Hepatocyte (in vitro differentiated cells): ENCODE measurements at regions not wholly inside any gene's neighbourhood (a gene's known extent, or its start where the extent isn't known, plus 50 kb on each side); places are given as distances from the start of the nearest gene placed in this dataset.

Experiments used
- DNase-seq: peaks from one replicate; pipeline ENCODE4 v3.0.0-alpha.2; 2016; ENCODE audit warnings: low spot score
- H2AFZ ChIP-seq: fragments of 200-600 bp; sonication (generic); 2 replicates; pipeline ENCODE4 v1.6.0; 2016; ENCODE audit warnings: antibody characterized with exemption, mild to moderate bottlenecking
- H3K27ac ChIP-seq: fragments of 200-600 bp; sonication (generic); 2 replicates; pipeline ENCODE4 v1.5.1; 2016; ENCODE audit warnings: mild to moderate bottlenecking
- H3K27me3 ChIP-seq: fragments of 200-600 bp; sonication (generic); 2 replicates; pipeline ENCODE4 v1.6.1; 2016
- H3K36me3 ChIP-seq: fragments of 200-600 bp; sonication (generic); replicated peaks from 2 replicates; pipeline ENCODE4 v1.5.1; 2016; ENCODE audit warnings: low read depth; ENCODE audit not compliant: insufficient read depth
- H3K4me1 ChIP-seq: fragments of 200-600 bp; sonication (generic); 2 replicates; pipeline ENCODE4 v1.5.1; 2016; ENCODE audit warnings: mild to moderate bottlenecking, moderate library complexity; ENCODE audit not compliant: insufficient read depth
- H3K4me2 ChIP-seq: fragments of 200-600 bp; sonication (generic); 2 replicates; pipeline ENCODE4 v1.6.0; 2016
- H3K4me3 ChIP-seq: fragments of 200-600 bp; sonication (generic); 2 replicates; pipeline ENCODE4 v1.5.1; 2016; ENCODE audit warnings: mild to moderate bottlenecking
- H3K79me2 ChIP-seq: fragments of 200-600 bp; sonication (generic); 2 replicates; pipeline ENCODE4 v1.6.0; 2017; ENCODE audit warnings: mild to moderate bottlenecking
- H3K9me2 ChIP-seq: fragments of 200-600 bp; sonication (generic); replicated peaks from 2 replicates; pipeline ENCODE4 v1.6.0; 2017; ENCODE audit warnings: mild to moderate bottlenecking; ENCODE audit not compliant: insufficient read depth
- H3K9me3 ChIP-seq: fragments of 200-600 bp; sonication (generic); 2 replicates; pipeline ENCODE4 v1.5.1; 2016; ENCODE audit warnings: low read depth, mild to moderate bottlenecking
- H4K20me1 ChIP-seq: fragments of 200-600 bp; sonication (generic); 2 replicates; pipeline ENCODE4 v1.6.0; 2016; ENCODE audit warnings: mild to moderate bottlenecking; ENCODE audit not compliant: insufficient read depth, poor library complexity, severe bottlenecking
- EZH2 ChIP-seq: fragments of 200-600 bp; sonication (generic); IDR thresholded peaks from 2 replicates; pipeline ENCODE4 v1.6.1; 2016; ENCODE audit warnings: antibody characterized with exemption, mild to moderate bottlenecking, borderline replicate concordance
- EZH2phosphoT487 ChIP-seq: fragments of 200-600 bp; sonication (generic); IDR thresholded peaks from one replicate; pipeline ENCODE4 v1.6.1; 2018; ENCODE audit warnings: antibody characterized with exemption, mild to moderate bottlenecking, low read depth, moderate library complexity; ENCODE audit not compliant: unreplicated experiment, severe bottlenecking
- WGBS: methylation state at CpG from one replicate; pipeline ENCODE4 v1.1.6; 2016; ENCODE audit warnings: low lambda C conversion rate; ENCODE audit errors: missing lambda C conversion rate; 5-methylcytosine and 5-hydroxymethylcytosine counted together
- TF ChIP-seq, protein P1 (sequence below): fragments of 200-600 bp; sonication (generic); IDR thresholded peaks from 2 replicates; pipeline ENCODE4 v1.5.1; 2016; ENCODE audit warnings: antibody characterized with exemption, mild to moderate bottlenecking; ENCODE audit not compliant: poor library complexity

DNA sequence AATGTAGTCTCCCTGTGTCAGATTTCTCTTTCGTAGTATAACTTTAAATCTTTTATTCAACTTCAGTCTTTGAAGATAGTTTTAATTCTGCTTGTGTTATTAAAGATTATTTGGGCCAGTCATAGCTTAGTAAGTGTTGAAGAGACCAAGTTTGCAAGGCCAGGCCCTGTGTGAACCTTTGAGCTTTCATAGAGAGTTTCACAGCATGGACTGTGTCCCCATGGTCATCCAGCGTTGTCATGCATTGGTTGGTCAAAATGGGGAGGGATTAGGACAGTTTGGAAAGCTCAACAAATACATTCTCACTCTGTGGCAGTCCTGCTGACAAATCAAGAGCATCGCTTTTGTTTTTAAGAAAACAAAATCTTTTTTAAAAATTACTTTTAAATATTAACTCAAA lies 74.6 kb upstream of the FAM83B start:
- Histone ChIP-seq H3K27ac (no peak overlapping the region), H3K79me2 (no peaks in the 10 kb centered on the region), H3K4me3 (no peak overlapping the region), H3K36me3 (no peaks in the 10 kb centered on the region), H4K20me1 (no peaks in the 10 kb centered on the region), H3K9me2 (no peaks in the 10 kb centered on the region), H3K4me1 (no peaks in the 10 kb centered on the region), H3K4me2 (no peak overlapping the region), H2AFZ (no peak overlapping the region), H3K27me3 (no peaks in the 10 kb centered on the region), H3K9me3 (no peaks in the 10 kb centered on the region)
- no peak for DNase-seq
- WGBS, result 97% methylated on average over 3 of the region's 3 CpGs
- TF ChIP-seq EZH2phosphoT487 (no peak), EZH2 (no peak)
- TF ChIP-seq, protein P1, sequence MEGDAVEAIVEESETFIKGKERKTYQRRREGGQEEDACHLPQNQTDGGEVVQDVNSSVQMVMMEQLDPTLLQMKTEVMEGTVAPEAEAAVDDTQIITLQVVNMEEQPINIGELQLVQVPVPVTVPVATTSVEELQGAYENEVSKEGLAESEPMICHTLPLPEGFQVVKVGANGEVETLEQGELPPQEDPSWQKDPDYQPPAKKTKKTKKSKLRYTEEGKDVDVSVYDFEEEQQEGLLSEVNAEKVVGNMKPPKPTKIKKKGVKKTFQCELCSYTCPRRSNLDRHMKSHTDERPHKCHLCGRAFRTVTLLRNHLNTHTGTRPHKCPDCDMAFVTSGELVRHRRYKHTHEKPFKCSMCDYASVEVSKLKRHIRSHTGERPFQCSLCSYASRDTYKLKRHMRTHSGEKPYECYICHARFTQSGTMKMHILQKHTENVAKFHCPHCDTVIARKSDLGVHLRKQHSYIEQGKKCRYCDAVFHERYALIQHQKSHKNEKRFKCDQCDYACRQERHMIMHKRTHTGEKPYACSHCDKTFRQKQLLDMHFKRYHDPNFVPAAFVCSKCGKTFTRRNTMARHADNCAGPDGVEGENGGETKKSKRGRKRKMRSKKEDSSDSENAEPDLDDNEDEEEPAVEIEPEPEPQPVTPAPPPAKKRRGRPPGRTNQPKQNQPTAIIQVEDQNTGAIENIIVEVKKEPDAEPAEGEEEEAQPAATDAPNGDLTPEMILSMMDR, result no peak

DNA sequence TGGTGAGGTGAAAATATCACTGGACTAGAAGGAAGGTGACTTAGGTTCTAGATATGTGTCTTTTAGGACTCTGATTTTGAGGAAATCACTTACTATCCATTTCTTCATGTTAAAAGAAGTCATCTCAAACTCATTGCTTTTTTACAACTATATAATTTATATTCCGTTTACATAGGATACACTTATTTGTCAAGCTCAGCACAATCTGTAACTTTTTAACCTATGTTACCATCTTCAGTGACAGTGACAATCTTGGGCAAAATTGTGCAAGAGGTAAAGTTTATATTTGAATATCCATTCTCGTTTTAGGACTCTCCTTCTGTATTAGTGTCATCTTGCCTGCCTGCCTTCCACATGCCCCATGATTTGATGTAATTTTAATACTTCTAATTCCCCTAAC lies 74.0 kb upstream of the FAM83B start:
- no peak for DNase-seq
- Histone ChIP-seq H3K9me2 (no peaks in the 10 kb centered on the region), H2AFZ (no peak overlapping the region), H3K27me3 (no peaks in the 10 kb centered on the region), H3K9me3 (no peaks in the 10 kb centered on the region), H3K4me2 (no peak overlapping the region), H3K79me2 (no peaks in the 10 kb centered on the region), H3K4me1 (no peaks in the 10 kb centered on the region), H3K4me3 (no peak overlapping the region), H3K36me3 (no peaks in the 10 kb centered on the region), H3K27ac (no peak overlapping the region), H4K20me1 (no peaks in the 10 kb centered on the region)
- TF ChIP-seq, protein P1, result no peak
- TF ChIP-seq EZH2phosphoT487, result no peak
- no peak for TF ChIP-seq EZH2
- WGBS, result 89% methylated on average over 2 of the region's 2 CpGs

DNA sequence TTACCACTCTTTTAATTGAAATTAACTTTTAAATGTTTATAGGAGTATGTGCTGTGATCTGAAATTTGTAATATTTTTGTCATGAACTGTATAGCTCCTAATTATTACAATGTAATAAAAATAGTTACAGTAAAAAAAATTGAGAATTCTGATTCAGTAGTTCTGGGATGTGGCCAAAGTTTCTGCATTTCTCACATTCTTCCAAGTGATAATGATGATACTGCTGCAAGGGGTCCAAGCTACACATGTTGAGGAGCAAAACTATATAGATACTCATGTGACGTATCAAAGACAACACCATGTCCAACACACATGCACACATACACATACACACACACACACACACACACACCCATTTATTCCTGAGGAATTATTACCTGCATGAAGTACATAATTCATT lies 71.0 kb upstream of the FAM83B start:
- Histone ChIP-seq H3K4me2 (no peak overlapping the region), H3K27ac (no peak overlapping the region), H3K9me3 (no peaks in the 10 kb centered on the region), H3K79me2 (no peaks in the 10 kb centered on the region), H4K20me1 (no peaks in the 10 kb centered on the region), H3K27me3 (no peaks in the 10 kb centered on the region), H3K4me1 (no peaks in the 10 kb centered on the region), H3K36me3 (no peaks in the 10 kb centered on the region), H3K4me3 (no peak overlapping the region), H2AFZ (no peak overlapping the region), H3K9me2 (no peaks in the 10 kb centered on the region)
- no peak for DNase-seq
- TF ChIP-seq, protein P1, result no peak
- TF ChIP-seq EZH2phosphoT487 (no peak), EZH2 (no peak)
- 92% methylated on average over 1 of the region's 1 CpG for WGBS

DNA sequence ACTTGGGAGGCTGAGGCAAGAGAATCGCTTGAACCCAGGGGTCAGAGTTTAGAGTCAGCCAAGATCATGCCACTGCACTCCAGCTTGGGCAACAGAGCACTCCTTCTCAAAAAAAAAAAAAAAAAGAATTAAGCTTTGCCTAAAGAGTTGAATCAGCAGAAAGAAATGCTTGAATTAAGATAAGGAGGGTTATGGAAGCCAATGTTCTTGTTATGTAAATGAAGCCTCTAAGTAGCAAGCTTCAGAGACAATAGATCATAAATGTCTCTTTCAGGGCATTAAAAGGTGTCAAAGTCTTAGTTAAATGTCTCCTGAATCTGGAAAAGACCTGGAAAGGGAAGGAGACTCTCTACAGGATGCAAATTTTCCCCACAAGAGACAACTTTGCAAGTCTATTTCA lies 69.7 kb upstream of the FAM83B start:
- Histone ChIP-seq H3K4me3 (no peak overlapping the region), H3K79me2 (no peaks in the 10 kb centered on the region), H3K27ac (no peak overlapping the region), H3K4me2 (no peak overlapping the region), H4K20me1 (no peaks in the 10 kb centered on the region), H3K27me3 (no peaks in the 10 kb centered on the region), H3K4me1 (no peaks in the 10 kb centered on the region), H2AFZ (no peak overlapping the region), H3K9me3 (no peaks in the 10 kb centered on the region), H3K9me2 (no peaks in the 10 kb centered on the region), H3K36me3 (no peaks in the 10 kb centered on the region)
- DNase-seq, result no peak
- TF ChIP-seq EZH2 (no peak), EZH2phosphoT487 (no peak)
- TF ChIP-seq, protein P1, result no peak
- WGBS, result 67% methylated on average over 1 of the region's 1 CpG
